ENCODE measurements at regions not wholly inside any gene's neighbourhood (a gene's known extent, or its start where the extent isn't known, plus 50 kb on each side); places are given as distances from the start of the nearest gene placed in this dataset.

GRCh38 chr15:79769933-79770759 lies 126.7 kb downstream of the MTHFS start:
- TF ChIP-seq, protein P1, sequence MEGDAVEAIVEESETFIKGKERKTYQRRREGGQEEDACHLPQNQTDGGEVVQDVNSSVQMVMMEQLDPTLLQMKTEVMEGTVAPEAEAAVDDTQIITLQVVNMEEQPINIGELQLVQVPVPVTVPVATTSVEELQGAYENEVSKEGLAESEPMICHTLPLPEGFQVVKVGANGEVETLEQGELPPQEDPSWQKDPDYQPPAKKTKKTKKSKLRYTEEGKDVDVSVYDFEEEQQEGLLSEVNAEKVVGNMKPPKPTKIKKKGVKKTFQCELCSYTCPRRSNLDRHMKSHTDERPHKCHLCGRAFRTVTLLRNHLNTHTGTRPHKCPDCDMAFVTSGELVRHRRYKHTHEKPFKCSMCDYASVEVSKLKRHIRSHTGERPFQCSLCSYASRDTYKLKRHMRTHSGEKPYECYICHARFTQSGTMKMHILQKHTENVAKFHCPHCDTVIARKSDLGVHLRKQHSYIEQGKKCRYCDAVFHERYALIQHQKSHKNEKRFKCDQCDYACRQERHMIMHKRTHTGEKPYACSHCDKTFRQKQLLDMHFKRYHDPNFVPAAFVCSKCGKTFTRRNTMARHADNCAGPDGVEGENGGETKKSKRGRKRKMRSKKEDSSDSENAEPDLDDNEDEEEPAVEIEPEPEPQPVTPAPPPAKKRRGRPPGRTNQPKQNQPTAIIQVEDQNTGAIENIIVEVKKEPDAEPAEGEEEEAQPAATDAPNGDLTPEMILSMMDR (tag by site-specific recombination; IDR thresholded peaks at IDR 0.05) = no peak
- TF ChIP-seq, protein P2, sequence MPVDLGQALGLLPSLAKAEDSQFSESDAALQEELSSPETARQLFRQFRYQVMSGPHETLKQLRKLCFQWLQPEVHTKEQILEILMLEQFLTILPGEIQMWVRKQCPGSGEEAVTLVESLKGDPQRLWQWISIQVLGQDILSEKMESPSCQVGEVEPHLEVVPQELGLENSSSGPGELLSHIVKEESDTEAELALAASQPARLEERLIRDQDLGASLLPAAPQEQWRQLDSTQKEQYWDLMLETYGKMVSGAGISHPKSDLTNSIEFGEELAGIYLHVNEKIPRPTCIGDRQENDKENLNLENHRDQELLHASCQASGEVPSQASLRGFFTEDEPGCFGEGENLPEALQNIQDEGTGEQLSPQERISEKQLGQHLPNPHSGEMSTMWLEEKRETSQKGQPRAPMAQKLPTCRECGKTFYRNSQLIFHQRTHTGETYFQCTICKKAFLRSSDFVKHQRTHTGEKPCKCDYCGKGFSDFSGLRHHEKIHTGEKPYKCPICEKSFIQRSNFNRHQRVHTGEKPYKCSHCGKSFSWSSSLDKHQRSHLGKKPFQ (tag by site-specific recombination; IDR thresholded peaks at IDR 0.05) = no peak
- TF ChIP-seq, protein P3, sequence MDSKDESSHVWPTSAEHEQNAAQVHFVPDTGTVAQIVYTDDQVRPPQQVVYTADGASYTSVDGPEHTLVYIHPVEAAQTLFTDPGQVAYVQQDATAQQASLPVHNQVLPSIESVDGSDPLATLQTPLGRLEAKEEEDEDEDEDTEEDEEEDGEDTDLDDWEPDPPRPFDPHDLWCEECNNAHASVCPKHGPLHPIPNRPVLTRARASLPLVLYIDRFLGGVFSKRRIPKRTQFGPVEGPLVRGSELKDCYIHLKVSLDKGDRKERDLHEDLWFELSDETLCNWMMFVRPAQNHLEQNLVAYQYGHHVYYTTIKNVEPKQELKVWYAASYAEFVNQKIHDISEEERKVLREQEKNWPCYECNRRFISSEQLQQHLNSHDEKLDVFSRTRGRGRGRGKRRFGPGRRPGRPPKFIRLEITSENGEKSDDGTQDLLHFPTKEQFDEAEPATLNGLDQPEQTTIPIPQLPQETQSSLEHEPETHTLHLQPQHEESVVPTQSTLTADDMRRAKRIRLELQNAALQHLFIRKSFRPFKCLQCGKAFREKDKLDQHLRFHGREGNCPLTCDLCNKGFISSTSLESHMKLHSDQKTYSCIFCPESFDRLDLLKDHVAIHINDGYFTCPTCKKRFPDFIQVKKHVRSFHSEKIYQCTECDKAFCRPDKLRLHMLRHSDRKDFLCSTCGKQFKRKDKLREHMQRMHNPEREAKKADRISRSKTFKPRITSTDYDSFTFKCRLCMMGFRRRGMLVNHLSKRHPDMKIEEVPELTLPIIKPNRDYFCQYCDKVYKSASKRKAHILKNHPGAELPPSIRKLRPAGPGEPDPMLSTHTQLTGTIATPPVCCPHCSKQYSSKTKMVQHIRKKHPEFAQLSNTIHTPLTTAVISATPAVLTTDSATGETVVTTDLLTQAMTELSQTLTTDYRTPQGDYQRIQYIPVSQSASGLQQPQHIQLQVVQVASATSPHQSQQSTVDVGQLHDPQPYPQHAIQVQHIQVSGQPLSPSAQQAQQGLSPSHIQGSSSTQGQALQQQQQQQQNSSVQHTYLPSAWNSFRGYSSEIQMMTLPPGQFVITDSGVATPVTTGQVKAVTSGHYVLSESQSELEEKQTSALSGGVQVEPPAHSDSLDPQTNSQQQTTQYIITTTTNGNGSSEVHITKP (tag by site-specific recombination; IDR thresholded peaks at IDR 0.05) = no peak
